Tibial nerve (tissue), 4 donors: ENCODE measurements at regions not wholly inside any gene's neighbourhood (a gene's known extent, or its start where the extent isn't known, plus 50 kb on each side); places are given as distances from the start of the nearest gene placed in this dataset.

Experiments
- DNase-seq, 2 donors: peaks; one replicate each; pipeline ENCODE4 v3.0.0-alpha.2; 2019; ENCODE audit warnings: low spot score in 2 of 2
- H3K27ac ChIP-seq, 4 donors: fragments of 200-600 bp; sonication (generic) in 3 of 4; one replicate each; pipeline ENCODE4 v1.5.1; 2017 to 2019; ENCODE audit warnings: mild to moderate bottlenecking in 1 of 4
- H3K27me3 ChIP-seq, 2 donors: fragments of 200-600 bp; sonication (generic) in 1 of 2; one replicate each; pipeline versions ENCODE4 v1.5.1 to v1.6.0; 2017 to 2019
- H3K36me3 ChIP-seq, 3 donors: fragments of 200-600 bp; sonication (generic); one replicate each; pipeline ENCODE4 v1.5.1; 2018 to 2019
- H3K4me1 ChIP-seq, 4 donors: fragments of 200-600 bp; sonication (generic) in 3 of 4; one replicate each; pipeline ENCODE4 v1.5.1; 2017 to 2019
- H3K4me3 ChIP-seq, 4 donors: fragments of 200-600 bp; sonication (generic) in 3 of 4; one replicate each; pipeline ENCODE4 v1.5.1; 2017 to 2019; ENCODE audit warnings: mild to moderate bottlenecking in 1 of 4, moderate library complexity in 1 of 4
- H3K9me3 ChIP-seq, 4 donors: fragments of 200-600 bp; sonication (generic) in 3 of 4; one replicate each; pipeline ENCODE4 v1.5.1; 2017 to 2019
- CTCF ChIP-seq, 5 experiments: fragments of 200-600 bp in 3 of 5; fragments of 450-650 bp in 2 of 5; sonication (generic) in 3 of 5; IDR thresholded peaks; one replicate each; pipeline ENCODE4 v1.5.1; 2016 to 2019; ENCODE audit warnings: antibody characterized with exemption in 5 of 5, mild to moderate bottlenecking in 3 of 5, moderate library complexity in 2 of 5
- EP300 ChIP-seq, 2 donors: sonication (generic); formaldehyde crosslinking; IDR thresholded peaks; one replicate each; pipeline ENCODE4 v1.6.1; 2017; ENCODE audit warnings: antibody characterized with exemption in 2 of 2, mild to moderate bottlenecking in 1 of 2
- POLR2A ChIP-seq, 2 donors: fragments of 450-650 bp; IDR thresholded peaks; one replicate each; pipeline ENCODE4 v1.6.1; 2017; ENCODE audit warnings: antibody characterized with exemption in 2 of 2, mild to moderate bottlenecking in 2 of 2, moderate library complexity in 2 of 2
- WGBS, 2 donors: methylation state at CpG; one replicate each; pipeline ENCODE4 v1.1.5; 2018; 5-methylcytosine and 5-hydroxymethylcytosine counted together

GRCh38 chr7:21221130-21221529 is 206.8 kb upstream of the SP4 start:
- Histone ChIP-seq H3K4me3 (no peak overlapping the region), H3K36me3 (no peaks in the 10 kb centered on the region), H3K9me3 (no peaks in the 10 kb centered on the region), H3K27me3 (no peaks in the 10 kb centered on the region), H3K4me1 (no peaks in the 10 kb centered on the region), H3K27ac (no peak overlapping the region)
- TF ChIP-seq CTCF (IDR thresholded peaks at IDR 0.05) (no peak), EP300 (IDR thresholded peaks at IDR 0.05) (no peak), POLR2A (IDR thresholded peaks at IDR 0.05) (no peak)
- DNase-seq = no peak
- 89 to 95% methylated on average over 16 of the region's 16 CpGs for WGBS, 2 donors

- Histone ChIP-seq H3K27ac (no peak overlapping the region), H3K4me3 (no peak overlapping the region), H3K4me1 (no peaks in the 10 kb centered on the region), H3K9me3 (no peaks in the 10 kb centered on the region), H3K36me3 (no peaks in the 10 kb centered on the region), H3K27me3 (no peaks in the 10 kb centered on the region)
- TF ChIP-seq EP300 (IDR thresholded peaks at IDR 0.05) (no peak), POLR2A (IDR thresholded peaks at IDR 0.05) (no peak), CTCF (IDR thresholded peaks at IDR 0.05) (no peak)
- 80 to 86% methylated on average over 5 of the region's 5 CpGs for WGBS, 2 donors
- no peak for DNase-seq
These were observed 189.3 kb upstream of the SP4 start for GRCh38 chr7:21238400-21239116.

GRCh38 chr7:21243265-21243664 is 184.6 kb upstream of the SP4 start:
- no peak for DNase-seq
- no peak overlapping the region for H3K4me3 ChIP-seq
- no peaks in the 10 kb centered on the region for H3K9me3 ChIP-seq
- TF ChIP-seq EP300 (IDR thresholded peaks at IDR 0.05) (no peak), CTCF (IDR thresholded peaks at IDR 0.05) (no peak), POLR2A (IDR thresholded peaks at IDR 0.05) (no peak)
- 49 to 50% methylated on average over 3 of the region's 3 CpGs for WGBS, 2 donors
- H3K27ac ChIP-seq = no peak overlapping the region
- H3K27me3 ChIP-seq = peaks cover 0 to 5% of the 10 kb centered on the region in 2 donors
- H3K36me3 ChIP-seq = no peaks in the 10 kb centered on the region
- H3K4me1 ChIP-seq = no peaks in the 10 kb centered on the region

- DNase-seq = no peak
- TF ChIP-seq POLR2A (IDR thresholded peaks at IDR 0.05) (no peak), CTCF (IDR thresholded peaks at IDR 0.05) (no peak), EP300 (IDR thresholded peaks at IDR 0.05) (no peak)
- Histone ChIP-seq H3K9me3 (no peaks in the 10 kb centered on the region), H3K27ac (no peak overlapping the region), H3K4me3 (no peak overlapping the region), H3K36me3 (no peaks in the 10 kb centered on the region), H3K27me3 (peaks cover 0 to 61% of the 10 kb centered on the region in 2 donors), H3K4me1 (no peaks in the 10 kb centered on the region)
- WGBS, 2 donors = 13 to 28% methylated on average over 3 of the region's 3 CpGs
These were observed 176.6 kb upstream of the SP4 start for GRCh38 chr7:21251151-21251800.
